ENCODE measurements at regions not wholly inside any gene's neighbourhood (a gene's known extent, or its start where the extent isn't known, plus 50 kb on each side); places are given as distances from the start of the nearest gene placed in this dataset.

- Histone ChIP-seq H3K27me3 (ENCODE audit: low read length) (no peaks in the 10 kb centered on the region), H3K4me3 (ENCODE audit: insufficient read depth, low read length, poor library complexity, severe bottlenecking) (no peak overlapping the region), H3K79me2 (ENCODE audit: insufficient read depth, low read length) (no peaks in the 10 kb centered on the region), H3K9me3 (ENCODE audit: insufficient read depth, low read length) (no peaks in the 10 kb centered on the region), H3K9me2 (replicated peaks; ENCODE audit: insufficient read depth, low read length) (no peaks in the 10 kb centered on the region), H3K36me3 (ENCODE audit: low read length) (no peaks in the 10 kb centered on the region), H3K9ac (ENCODE audit: low read length) (no peak overlapping the region), H3F3A (ENCODE audit: insufficient read depth) (no peaks in the 10 kb centered on the region), H3K4me2 (ENCODE audit: low read depth, low read length, poor library complexity, severe bottlenecking) (no peak overlapping the region), H4K20me1 (ENCODE audit: low read depth, low read length) (no peaks in the 10 kb centered on the region), H2AFZ (ENCODE audit: low read depth, low read length, severe bottlenecking) (no peak overlapping the region), H3K27ac (ENCODE audit: low read depth, low read length) (no peak overlapping the region)
- TF ChIP-seq, protein P1, sequence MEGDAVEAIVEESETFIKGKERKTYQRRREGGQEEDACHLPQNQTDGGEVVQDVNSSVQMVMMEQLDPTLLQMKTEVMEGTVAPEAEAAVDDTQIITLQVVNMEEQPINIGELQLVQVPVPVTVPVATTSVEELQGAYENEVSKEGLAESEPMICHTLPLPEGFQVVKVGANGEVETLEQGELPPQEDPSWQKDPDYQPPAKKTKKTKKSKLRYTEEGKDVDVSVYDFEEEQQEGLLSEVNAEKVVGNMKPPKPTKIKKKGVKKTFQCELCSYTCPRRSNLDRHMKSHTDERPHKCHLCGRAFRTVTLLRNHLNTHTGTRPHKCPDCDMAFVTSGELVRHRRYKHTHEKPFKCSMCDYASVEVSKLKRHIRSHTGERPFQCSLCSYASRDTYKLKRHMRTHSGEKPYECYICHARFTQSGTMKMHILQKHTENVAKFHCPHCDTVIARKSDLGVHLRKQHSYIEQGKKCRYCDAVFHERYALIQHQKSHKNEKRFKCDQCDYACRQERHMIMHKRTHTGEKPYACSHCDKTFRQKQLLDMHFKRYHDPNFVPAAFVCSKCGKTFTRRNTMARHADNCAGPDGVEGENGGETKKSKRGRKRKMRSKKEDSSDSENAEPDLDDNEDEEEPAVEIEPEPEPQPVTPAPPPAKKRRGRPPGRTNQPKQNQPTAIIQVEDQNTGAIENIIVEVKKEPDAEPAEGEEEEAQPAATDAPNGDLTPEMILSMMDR (IDR thresholded peaks at IDR 0.05; ENCODE audit: insufficient read depth, low read length, poor library complexity, severe bottlenecking) = no peak
- no peak for TF ChIP-seq EZH2phosphoT487 (conservative IDR thresholded peaks at IDR 0.05; ENCODE audit: low read length)
Measured at GRCh38 chr9:101912698-101913097, 174.3 kb upstream of the GRIN3A start.

DNA sequence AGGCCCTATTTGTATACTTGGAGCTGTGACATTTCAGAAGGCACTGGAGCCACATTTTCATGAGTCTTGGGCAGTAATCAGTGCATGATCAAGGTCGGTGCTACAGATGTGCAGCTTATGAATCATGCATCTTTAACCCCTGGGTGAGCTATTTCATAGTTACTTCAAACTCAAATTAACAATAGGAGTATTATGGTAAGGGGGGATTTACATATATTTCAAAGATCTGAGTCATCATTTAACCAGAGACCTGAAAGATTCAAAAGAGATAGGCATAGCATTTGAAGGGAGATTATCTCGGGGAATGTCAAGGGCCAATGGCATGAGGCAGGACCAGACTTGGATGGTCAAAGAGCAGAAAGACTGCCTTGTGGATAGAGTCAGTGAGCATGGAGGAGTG lies 169.0 kb upstream of the GRIN3A start:
- no peaks in the 10 kb centered on the region for H3K9me3 ChIP-seq (ENCODE audit: insufficient read depth, low read length)
- no peaks in the 10 kb centered on the region for H3K79me2 ChIP-seq (ENCODE audit: insufficient read depth, low read length)
- H3K36me3 ChIP-seq (ENCODE audit: low read length) = no peaks in the 10 kb centered on the region
- no peak overlapping the region for H3K9ac ChIP-seq (ENCODE audit: low read length)
- no peaks in the 10 kb centered on the region for H3F3A ChIP-seq (ENCODE audit: insufficient read depth)
- no peaks in the 10 kb centered on the region for H3K27me3 ChIP-seq (ENCODE audit: low read length)
- no peaks in the 10 kb centered on the region for H4K20me1 ChIP-seq (ENCODE audit: low read depth, low read length)
- no peak overlapping the region for H3K4me3 ChIP-seq (ENCODE audit: insufficient read depth, low read length, poor library complexity, severe bottlenecking)
- H2AFZ ChIP-seq (ENCODE audit: low read depth, low read length, severe bottlenecking) = no peak overlapping the region
- no peak overlapping the region for H3K27ac ChIP-seq (ENCODE audit: low read depth, low read length)
- TF ChIP-seq EZH2phosphoT487 (conservative IDR thresholded peaks at IDR 0.05; ENCODE audit: low read length) = no peak
- TF ChIP-seq, protein P1 (IDR thresholded peaks at IDR 0.05; ENCODE audit: insufficient read depth, low read length, poor library complexity, severe bottlenecking) = no peak
- no peak overlapping the region for H3K4me2 ChIP-seq (ENCODE audit: low read depth, low read length, poor library complexity, severe bottlenecking)
- no peaks in the 10 kb centered on the region for H3K9me2 ChIP-seq (replicated peaks; ENCODE audit: insufficient read depth, low read length)

- Histone ChIP-seq H3K79me2 (ENCODE audit: insufficient read depth, low read length) (no peaks in the 10 kb centered on the region), H3F3A (ENCODE audit: insufficient read depth) (no peaks in the 10 kb centered on the region), H3K9ac (ENCODE audit: low read length) (no peak overlapping the region), H3K27ac (ENCODE audit: low read depth, low read length) (no peak overlapping the region), H4K20me1 (ENCODE audit: low read depth, low read length) (no peaks in the 10 kb centered on the region), H3K36me3 (ENCODE audit: low read length) (no peaks in the 10 kb centered on the region), H3K4me2 (ENCODE audit: low read depth, low read length, poor library complexity, severe bottlenecking) (no peak overlapping the region), H3K9me3 (ENCODE audit: insufficient read depth, low read length) (no peaks in the 10 kb centered on the region), H3K9me2 (replicated peaks; ENCODE audit: insufficient read depth, low read length) (no peaks in the 10 kb centered on the region), H3K27me3 (ENCODE audit: low read length) (no peaks in the 10 kb centered on the region), H3K4me3 (ENCODE audit: insufficient read depth, low read length, poor library complexity, severe bottlenecking) (no peak overlapping the region), H2AFZ (ENCODE audit: low read depth, low read length, severe bottlenecking) (no peak overlapping the region)
- TF ChIP-seq EZH2phosphoT487 (conservative IDR thresholded peaks at IDR 0.05; ENCODE audit: low read length) = no peak
- TF ChIP-seq, protein P1 (IDR thresholded peaks at IDR 0.05; ENCODE audit: insufficient read depth, low read length, poor library complexity, severe bottlenecking) = no peak
Measured at GRCh38 chr9:101904845-101905244, 166.4 kb upstream of the GRIN3A start.
